Sigmoid colon (tissue), 3 donors: ENCODE measurements at regions not wholly inside any gene's neighbourhood (a gene's known extent, or its start where the extent isn't known, plus 50 kb on each side); places are given as distances from the start of the nearest gene placed in this dataset.

Experiments used
- POLR2A ChIP-seq, 2 donors: fragments of 450-650 bp; IDR thresholded peaks; one replicate each; pipeline ENCODE4 v1.6.1; 2016; ENCODE audit warnings: antibody characterized with exemption in 2 of 2, mild to moderate bottlenecking in 2 of 2, moderate library complexity in 2 of 2
- TF ChIP-seq, protein P1 (sequence below), 4 experiments: fragments of 450-650 bp in 3 of 4; fragments of 200-600 bp in 1 of 4; IDR thresholded peaks; one replicate each; pipeline ENCODE4 v1.5.1; 2016 to 2019; ENCODE audit warnings: antibody characterized with exemption in 4 of 4, mild to moderate bottlenecking in 3 of 4, moderate library complexity in 2 of 4

GRCh38 chr20:60732322-60732721, 519.7 kb upstream of the CDH4 start:
- TF ChIP-seq POLR2A (IDR thresholded peaks at IDR 0.05) = no peak
- TF ChIP-seq, protein P1, sequence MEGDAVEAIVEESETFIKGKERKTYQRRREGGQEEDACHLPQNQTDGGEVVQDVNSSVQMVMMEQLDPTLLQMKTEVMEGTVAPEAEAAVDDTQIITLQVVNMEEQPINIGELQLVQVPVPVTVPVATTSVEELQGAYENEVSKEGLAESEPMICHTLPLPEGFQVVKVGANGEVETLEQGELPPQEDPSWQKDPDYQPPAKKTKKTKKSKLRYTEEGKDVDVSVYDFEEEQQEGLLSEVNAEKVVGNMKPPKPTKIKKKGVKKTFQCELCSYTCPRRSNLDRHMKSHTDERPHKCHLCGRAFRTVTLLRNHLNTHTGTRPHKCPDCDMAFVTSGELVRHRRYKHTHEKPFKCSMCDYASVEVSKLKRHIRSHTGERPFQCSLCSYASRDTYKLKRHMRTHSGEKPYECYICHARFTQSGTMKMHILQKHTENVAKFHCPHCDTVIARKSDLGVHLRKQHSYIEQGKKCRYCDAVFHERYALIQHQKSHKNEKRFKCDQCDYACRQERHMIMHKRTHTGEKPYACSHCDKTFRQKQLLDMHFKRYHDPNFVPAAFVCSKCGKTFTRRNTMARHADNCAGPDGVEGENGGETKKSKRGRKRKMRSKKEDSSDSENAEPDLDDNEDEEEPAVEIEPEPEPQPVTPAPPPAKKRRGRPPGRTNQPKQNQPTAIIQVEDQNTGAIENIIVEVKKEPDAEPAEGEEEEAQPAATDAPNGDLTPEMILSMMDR (IDR thresholded peaks at IDR 0.05) = no peak
